Neural cell (in vitro differentiated cells): ENCODE measurements at regions not wholly inside any gene's neighbourhood (a gene's known extent, or its start where the extent isn't known, plus 50 kb on each side); places are given as distances from the start of the nearest gene placed in this dataset.

Experiments
- H2AFZ ChIP-seq: fragments of 200-600, 300-800 bp; sonication (generic), shearing (Covaris generic); 2 replicates; pipeline ENCODE4 v1.6.0; 2014; ENCODE audit warnings: low read depth, mild to moderate bottlenecking, antibody characterized with exemption, low read length, moderate library complexity
- H3F3A ChIP-seq: fragments of 200-600 bp; shearing (Covaris generic); 2 replicates; pipeline ENCODE4 v1.6.1; 2016; ENCODE audit warnings: mild to moderate bottlenecking, moderate library complexity, mixed read lengths, antibody characterized with exemption, low read length; ENCODE audit not compliant: insufficient read depth, poor library complexity, severe bottlenecking
- H3K27ac ChIP-seq: fragments of 200-600, 300-800 bp; sonication (generic), shearing (Covaris generic); 2 replicates; pipeline ENCODE4 v1.5.1; 2014; ENCODE audit warnings: mild to moderate bottlenecking, low read length, moderate library complexity
- H3K27me3 ChIP-seq: fragments of 300-800, 200-600 bp; sonication (generic), shearing (Covaris generic); 2 replicates; pipeline ENCODE4 v1.6.0; 2014; ENCODE audit warnings: mild to moderate bottlenecking, low read depth, low read length, moderate library complexity; ENCODE audit not compliant: insufficient read depth
- H3K36me3 ChIP-seq: fragments of 300-800, 200-600 bp; sonication (generic), shearing (Covaris generic); 2 replicates; pipeline ENCODE4 v1.5.1; 2014; ENCODE audit warnings: mild to moderate bottlenecking, antibody characterized with exemption, low read length, moderate library complexity; ENCODE audit not compliant: insufficient read depth
- H3K4me2 ChIP-seq: fragments of 300-800, 200-600 bp; sonication (generic), shearing (Covaris generic); 2 replicates; pipeline ENCODE4 v1.6.0; 2014; ENCODE audit warnings: mild to moderate bottlenecking, low read length
- H3K4me3 ChIP-seq: fragments of 300-800, 200-600 bp; sonication (generic), shearing (Covaris generic); 2 replicates; pipeline ENCODE4 v1.5.1; 2014; ENCODE audit warnings: mild to moderate bottlenecking, low read length, moderate library complexity
- H3K79me2 ChIP-seq: fragments of 200-600 bp; shearing (Covaris generic); replicated peaks from 2 replicates; pipeline ENCODE4 v1.6.0; 2014; ENCODE audit warnings: mild to moderate bottlenecking, low read length, moderate library complexity; ENCODE audit not compliant: insufficient read depth
- H3K9ac ChIP-seq: fragments of 300-800, 200-600 bp; sonication (generic), shearing (Covaris generic); 2 replicates; pipeline ENCODE4 v1.6.1; 2016; ENCODE audit warnings: mild to moderate bottlenecking, low read length, mixed read lengths
- H3K9me2 ChIP-seq: fragments of 200-600 bp; shearing (Covaris generic); 2 replicates; pipeline ENCODE4 v1.6.1; 2016; ENCODE audit warnings: mild to moderate bottlenecking, low read length, mixed read lengths; ENCODE audit not compliant: insufficient read depth
- H3K9me3 ChIP-seq: fragments of 200-600, 300-800 bp; sonication (generic), shearing (Covaris generic); 2 replicates; pipeline ENCODE4 v1.6.1; 2016; ENCODE audit warnings: mild to moderate bottlenecking, mixed run types, low read length, moderate library complexity, mixed read lengths
- H4K20me1 ChIP-seq: fragments of 200-600 bp; shearing (Covaris generic); 2 replicates; pipeline ENCODE4 v1.6.1; 2016; ENCODE audit warnings: mild to moderate bottlenecking, mixed run types; ENCODE audit not compliant: insufficient read depth
- CTCF ChIP-seq: fragments of 450-650 bp; IDR thresholded peaks from 2 replicates; pipeline ENCODE4 v1.5.1; 2014; ENCODE audit warnings: antibody characterized with exemption, mild to moderate bottlenecking, moderate library complexity; ENCODE audit not compliant: poor library complexity, severe bottlenecking
- EP300 ChIP-seq: fragments of 450-650 bp; conservative IDR thresholded peaks from 2 replicates; pipeline ENCODE4 v1.6.1; 2014; ENCODE audit warnings: antibody characterized with exemption, mild to moderate bottlenecking, moderate library complexity; ENCODE audit not compliant: poor library complexity, severe bottlenecking
- EZH2 ChIP-seq: fragments of 200-600, 300-800 bp; shearing (Covaris generic), sonication (generic); IDR thresholded peaks from 2 replicates; pipeline ENCODE4 v1.6.1; 2014; ENCODE audit warnings: antibody characterized with exemption, low read length, borderline replicate concordance, mild to moderate bottlenecking; ENCODE audit not compliant: insufficient read depth, poor library complexity, severe bottlenecking
- MXI1 ChIP-seq: fragments of 450-650 bp; conservative IDR thresholded peaks from 2 replicates; pipeline ENCODE4 v1.6.1; 2014; ENCODE audit warnings: antibody characterized with exemption, mild to moderate bottlenecking; ENCODE audit not compliant: poor library complexity, severe bottlenecking
- POLR2AphosphoS5 ChIP-seq: IDR thresholded peaks from 2 replicates; pipeline ENCODE4 v1.6.1; 2012
- RAD21 ChIP-seq: fragments of 450-650 bp; conservative IDR thresholded peaks from 2 replicates; pipeline ENCODE4 v1.6.1; 2014; ENCODE audit warnings: antibody characterized with exemption, mild to moderate bottlenecking, moderate library complexity
- REST ChIP-seq: IDR thresholded peaks from 2 replicates; pipeline ENCODE4 v1.6.1; 2012; ENCODE audit warnings: borderline replicate concordance
- SMC3 ChIP-seq: fragments of 450-650 bp; conservative IDR thresholded peaks from 2 replicates; pipeline ENCODE4 v1.6.1; 2014; ENCODE audit warnings: antibody characterized with exemption, mild to moderate bottlenecking, moderate library complexity; ENCODE audit not compliant: poor library complexity
- TAF1 ChIP-seq: IDR thresholded peaks from 2 replicates; pipeline ENCODE4 v1.6.1; 2012; ENCODE audit warnings: low read depth

GRCh38 chr10:43864656-43865055 is 216.0 kb upstream of the ZNF32 start:
- H3K4me2 ChIP-seq, result no peak overlapping the region
- no peaks in the 10 kb centered on the region for H3K9me3 ChIP-seq
- H3K36me3 ChIP-seq, result no peaks in the 10 kb centered on the region
- no peak overlapping the region for H3K4me3 ChIP-seq
- no peaks in the 10 kb centered on the region for H3K79me2 ChIP-seq
- no peaks in the 10 kb centered on the region for H3K9me2 ChIP-seq
- no peak overlapping the region for H3K9ac ChIP-seq
- no peak overlapping the region for H2AFZ ChIP-seq
- no peak overlapping the region for H3K27ac ChIP-seq
- no peaks in the 10 kb centered on the region for H3F3A ChIP-seq
- TF ChIP-seq RAD21 (no peak), POLR2AphosphoS5 (no peak), SMC3 (no peak), REST (no peak), MXI1 (no peak), TAF1 (no peak), EZH2 (no peak), EP300 (no peak), CTCF (no peak)
- no peaks in the 10 kb centered on the region for H3K27me3 ChIP-seq
- H4K20me1 ChIP-seq, result no peaks in the 10 kb centered on the region

- no peak overlapping the region for H3K27ac ChIP-seq
- no peak overlapping the region for H3K4me2 ChIP-seq
- H2AFZ ChIP-seq, result no peak overlapping the region
Measured at GRCh38 chr10:43863859-43864591, 215.3 kb upstream of the ZNF32 start.

More at GRCh38 chr10:43863859-43864591, 215.3 kb upstream of the ZNF32 start:
- no peaks in the 10 kb centered on the region for H3K36me3 ChIP-seq
- no peaks in the 10 kb centered on the region for H3K9me3 ChIP-seq
- H4K20me1 ChIP-seq, result no peaks in the 10 kb centered on the region
- H3F3A ChIP-seq, result no peaks in the 10 kb centered on the region
- no peak for TF ChIP-seq POLR2AphosphoS5
- TF ChIP-seq EP300, result no peak
- no peak for TF ChIP-seq EZH2
- H3K27me3 ChIP-seq, result no peaks in the 10 kb centered on the region
- no peaks in the 10 kb centered on the region for H3K79me2 ChIP-seq
- no peak overlapping the region for H3K4me3 ChIP-seq
- H3K9ac ChIP-seq, result no peak overlapping the region
- no peaks in the 10 kb centered on the region for H3K9me2 ChIP-seq
